H9 (cell line): ENCODE measurements at regions not wholly inside any gene's neighbourhood (a gene's known extent, or its start where the extent isn't known, plus 50 kb on each side); places are given as distances from the start of the nearest gene placed in this dataset.

ENCODE experiments used
- DNase-seq: peaks from one replicate; pipeline ENCODE4 v3.0.0-alpha.2; 2017
- H2AFZ ChIP-seq: one replicate; pipeline ENCODE4 v1.6.1; 2013; ENCODE audit warnings: mild to moderate bottlenecking, low read length, control low read depth, moderate library complexity
- H2AK5ac ChIP-seq: 2 replicates; pipeline ENCODE4 v1.6.1; 2013; ENCODE audit warnings: low read length, control low read depth, mixed read lengths; ENCODE audit not compliant: insufficient read length
- H2BK120ac ChIP-seq: one replicate; pipeline ENCODE4 v1.6.1; 2013; ENCODE audit warnings: low read depth, mild to moderate bottlenecking, low read length, control low read depth, inconsistent platforms; ENCODE audit not compliant: poor library complexity, severe bottlenecking
- H2BK12ac ChIP-seq: 2 replicates; pipeline ENCODE4 v1.6.1; 2013; ENCODE audit warnings: low read length, control low read depth, mixed read lengths, low read depth; ENCODE audit not compliant: insufficient read length
- H2BK15ac ChIP-seq: 2 replicates; pipeline ENCODE4 v1.6.1; 2013; ENCODE audit warnings: low read depth, low read length, control low read depth
- H2BK20ac ChIP-seq: one replicate; pipeline ENCODE4 v1.6.1; 2013; ENCODE audit warnings: low read depth, mild to moderate bottlenecking, low read length, control low read depth, inconsistent platforms; ENCODE audit not compliant: poor library complexity, severe bottlenecking
- H2BK5ac ChIP-seq: 2 replicates; pipeline ENCODE4 v1.6.1; 2013; ENCODE audit warnings: low read length, control low read depth, mixed read lengths; ENCODE audit not compliant: insufficient read length
- H3K14ac ChIP-seq: 2 replicates; pipeline ENCODE4 v1.6.1; 2013; ENCODE audit warnings: low read length, control low read depth; ENCODE audit not compliant: insufficient read depth
- H3K18ac ChIP-seq: 2 replicates; pipeline ENCODE4 v1.6.1; 2013; ENCODE audit warnings: low read depth, mild to moderate bottlenecking, mixed read lengths, low read length, control low read depth; ENCODE audit not compliant: insufficient read length
- H3K23ac ChIP-seq: 2 replicates; pipeline ENCODE4 v1.6.1; 2013; ENCODE audit warnings: low read length, control low read depth, mixed read lengths, low read depth; ENCODE audit not compliant: insufficient read length
- H3K23me2 ChIP-seq: 2 replicates; pipeline ENCODE4 v1.6.1; 2013; ENCODE audit warnings: low read depth, mild to moderate bottlenecking, mixed read lengths, low read length, control low read depth; ENCODE audit not compliant: insufficient read length, poor library complexity, severe bottlenecking
- H3K27ac ChIP-seq: 2 replicates; pipeline ENCODE4 v1.5.1; 2013; ENCODE audit warnings: low read length, control low read depth, mixed read lengths, low read depth; ENCODE audit not compliant: insufficient read length
- H3K27me3 ChIP-seq: 2 replicates; pipeline ENCODE4 v1.6.1; 2013; ENCODE audit warnings: low read length, control low read depth, inconsistent platforms; ENCODE audit not compliant: insufficient read depth
- H3K4ac ChIP-seq: 2 replicates; pipeline ENCODE4 v1.6.1; 2013; ENCODE audit warnings: low read depth, mild to moderate bottlenecking, control low read depth, inconsistent platforms, low read length, moderate library complexity
- H3K4me1 ChIP-seq: 2 replicates; pipeline ENCODE4 v1.6.1; 2013; ENCODE audit warnings: low read length, control low read depth, inconsistent platforms; ENCODE audit not compliant: insufficient read depth
- H3K4me2 ChIP-seq: 2 replicates; pipeline ENCODE4 v1.6.1; 2013; ENCODE audit warnings: low read length, control low read depth, mixed read lengths; ENCODE audit not compliant: insufficient read length, insufficient read depth
- H3K56ac ChIP-seq: 2 replicates; pipeline ENCODE4 v1.6.1; 2013; ENCODE audit warnings: low read depth, mild to moderate bottlenecking, mixed read lengths, low read length, control low read depth; ENCODE audit not compliant: insufficient read length
- H3K79me1 ChIP-seq: 2 replicates; pipeline ENCODE4 v1.6.1; 2013; ENCODE audit warnings: low read depth, mild to moderate bottlenecking, moderate library complexity, low read length, control low read depth, inconsistent platforms; ENCODE audit not compliant: insufficient read depth, poor library complexity, severe bottlenecking
- H3K79me2 ChIP-seq: 2 replicates; pipeline ENCODE4 v1.6.1; 2013; ENCODE audit warnings: low read length, control low read depth, inconsistent platforms; ENCODE audit not compliant: insufficient read depth
- H3K9ac ChIP-seq: 2 replicates; pipeline ENCODE4 v1.6.1; 2013; ENCODE audit warnings: low read length, control low read depth, mixed read lengths; ENCODE audit not compliant: insufficient read length; ENCODE audit errors: extremely low read depth
- H3K9me3 ChIP-seq: one replicate; pipeline ENCODE4 v1.6.1; 2013; ENCODE audit warnings: low read depth, low read length, inconsistent platforms; ENCODE audit not compliant: control insufficient read depth
- H3T11ph ChIP-seq: one replicate; pipeline ENCODE4 v1.6.1; 2013; ENCODE audit warnings: mild to moderate bottlenecking, low read length, control low read depth, inconsistent platforms
- H4K20me1 ChIP-seq: one replicate; pipeline ENCODE4 v1.6.1; 2013; ENCODE audit not compliant: control insufficient read depth, insufficient read length, insufficient read depth
- H4K5ac ChIP-seq: 2 replicates; pipeline ENCODE4 v1.6.1; 2013; ENCODE audit warnings: low read depth, mild to moderate bottlenecking, mixed read lengths, low read length, control low read depth; ENCODE audit not compliant: insufficient read length
- H4K8ac ChIP-seq: replicated peaks from 2 replicates; pipeline ENCODE4 v1.6.1; 2013; ENCODE audit warnings: low read length, control low read depth, mixed read lengths, low read depth; ENCODE audit not compliant: insufficient read length
- H4K91ac ChIP-seq: 2 replicates; pipeline ENCODE4 v1.6.1; 2013; ENCODE audit warnings: low read depth, mild to moderate bottlenecking, moderate library complexity, mixed read lengths, low read length, control low read depth; ENCODE audit not compliant: insufficient read length
- H3K27ac Mint-ChIP-seq, 3 experiments: 2 replicates in 2 of 3; 3 replicates in 1 of 3; pipeline ENCODE4 v1.8.0; 2020 to 2021; ENCODE audit warnings: mixed read lengths in 3 of 3, mild to moderate bottlenecking in 1 of 3, moderate library complexity in 1 of 3
- H3K27me3 Mint-ChIP-seq: 2 replicates; pipeline ENCODE4 v1.8.0; 2021; ENCODE audit warnings: low read depth, mild to moderate bottlenecking, moderate library complexity, mixed read lengths
- H3K36me3 Mint-ChIP-seq, 3 experiments: 2 replicates in 2 of 3; 3 replicates in 1 of 3; pipeline ENCODE4 v1.8.0; 2020 to 2021; ENCODE audit warnings: low read depth in 3 of 3, mixed read lengths in 3 of 3; ENCODE audit not compliant: insufficient read depth in 1 of 3
- H3K4me1 Mint-ChIP-seq, 2 experiments: 2 replicates each; pipeline ENCODE4 v1.8.0; 2020; ENCODE audit warnings: mixed read lengths in 2 of 2
- H3K4me3 Mint-ChIP-seq, 2 experiments: 2 replicates in 1 of 2; 3 replicates in 1 of 2; pipeline ENCODE4 v1.8.0; 2020 to 2021; ENCODE audit warnings: mild to moderate bottlenecking in 2 of 2, mixed read lengths in 2 of 2, moderate library complexity in 1 of 2
- H3K9me3 Mint-ChIP-seq, 2 experiments: 2 replicates in 1 of 2; 3 replicates in 1 of 2; pipeline ENCODE4 v1.8.0; 2020; ENCODE audit warnings: mild to moderate bottlenecking in 2 of 2, mixed read lengths in 2 of 2, moderate library complexity in 1 of 2
- CTCF ChIP-seq: fragments of 200-600 bp; sonication (generic); conservative IDR thresholded peaks from 3 replicates; pipeline ENCODE4 v1.8.0; 2021; ENCODE audit warnings: antibody characterized with exemption, mild to moderate bottlenecking
- WGBS: extraction: QIAGEN DNeasy Blood & Tissue Kit; methylation state at CpG from one replicate; pipeline ENCODE4 v1.1.7; 2013; ENCODE audit warnings: missing lambda C conversion rate, low lambda C conversion rate, mixed read lengths; ENCODE audit not compliant: insufficient read length; ENCODE audit errors: extremely low coverage; 5-methylcytosine and 5-hydroxymethylcytosine counted together

DNA sequence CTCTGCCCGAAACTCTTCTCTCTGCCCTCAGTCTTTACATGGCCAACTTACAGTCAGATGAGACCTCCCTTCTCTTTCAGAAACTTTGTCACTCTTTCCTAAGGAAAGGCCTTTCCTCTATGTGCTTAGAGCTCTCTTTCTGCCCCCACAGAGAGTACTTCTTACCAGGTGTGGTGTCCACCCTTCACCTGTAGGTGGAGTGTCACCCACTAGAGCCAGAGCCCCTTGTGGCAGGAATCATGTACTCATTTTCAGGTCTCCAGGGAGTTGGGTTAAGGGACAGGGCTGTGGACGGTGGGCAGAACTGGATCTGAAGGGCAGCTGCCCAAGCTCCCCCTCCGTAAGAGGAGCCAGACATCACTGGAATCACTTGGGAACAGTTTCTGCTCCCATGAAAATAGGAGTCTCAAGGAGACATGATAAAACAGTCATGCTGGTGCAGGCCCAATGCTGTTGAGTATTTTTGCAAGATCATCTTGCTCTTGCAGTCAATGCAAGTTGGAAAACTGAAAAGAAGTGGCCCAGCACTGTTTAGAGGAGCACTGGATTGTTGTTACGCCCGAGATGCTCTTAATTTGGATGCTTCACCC is 436.7 kb downstream of the ZSWIM6 start:
- no CpG with 5 or more reads among the region's 5 CpGs for WGBS
- H2BK20ac ChIP-seq = no peak overlapping the region
- peaks cover 0 to 6% of the 10 kb centered on the region in 2 experiments; a peak in 1 of 4 replicates for H3K4me1 Mint-ChIP-seq
- H3K9me3 Mint-ChIP-seq = peaks cover 0 to 4% of the 10 kb centered on the region in 2 experiments; a peak in 2 of 5 replicates
- H3K4me1 ChIP-seq = no peaks in the 10 kb centered on the region
- no peak overlapping the region for H3K56ac ChIP-seq
- TF ChIP-seq CTCF = peak; percentile 100
- H4K20me1 ChIP-seq = no peaks in the 10 kb centered on the region
- H4K91ac ChIP-seq = no peak overlapping the region
- no peak overlapping the region for H3K4me3 Mint-ChIP-seq
- no peak overlapping the region for H3K4me2 ChIP-seq
- H3K14ac ChIP-seq = no peak overlapping the region
- peaks cover 0 to 1% (median 0%) of the 10 kb centered on the region in 3 experiments; a peak in 1 of 7 replicates for H3K36me3 Mint-ChIP-seq
- no peak overlapping the region for H3K27ac Mint-ChIP-seq
- no peak overlapping the region for H3K4ac ChIP-seq
- H3K79me1 ChIP-seq = no peaks in the 10 kb centered on the region
- peak; percentile 87 for DNase-seq
- no peak overlapping the region for H3K9ac ChIP-seq
- no peak overlapping the region for H2BK15ac ChIP-seq
- H4K8ac ChIP-seq = no peak overlapping the region
- no peaks in the 10 kb centered on the region for H3K9me3 ChIP-seq
- no peaks in the 10 kb centered on the region; the same call in 1 of the 2 replicates for H3K27me3 Mint-ChIP-seq
- no peak overlapping the region for H2AK5ac ChIP-seq
- no peak overlapping the region for H3K27ac ChIP-seq
- no peak overlapping the region for H4K5ac ChIP-seq
- H3T11ph ChIP-seq = no peak overlapping the region
- no peak overlapping the region for H2BK120ac ChIP-seq
- no peak overlapping the region for H3K23ac ChIP-seq
- H2AFZ ChIP-seq = no peak overlapping the region
- no peak overlapping the region for H3K18ac ChIP-seq
- no peak overlapping the region for H2BK12ac ChIP-seq
- H3K79me2 ChIP-seq = no peaks in the 10 kb centered on the region
- no peaks in the 10 kb centered on the region for H3K23me2 ChIP-seq
- H2BK5ac ChIP-seq = no peak overlapping the region
- H3K27me3 ChIP-seq = no peaks in the 10 kb centered on the region
